ENCODE measurements at regions not wholly inside any gene's neighbourhood (a gene's known extent, or its start where the extent isn't known, plus 50 kb on each side); places are given as distances from the start of the nearest gene placed in this dataset.

- BruUV-seq (replicated peaks): no TSS peak
- intact Hi-C loops (cut with micrococcal nuclease; ENCODE audit: unreplicated experiment): no loop called here
These were observed 366.7 kb downstream of the UQCRFS1 start for GRCh38 chr19:28846094-28846812.

GRCh38 chr19:28843761-28844492, 369.0 kb downstream of the UQCRFS1 start:
- H3K27me3 Mint-ChIP-seq (ENCODE audit: unreplicated experiment): peaks cover 9% of the 10 kb centered on the region
- no peak for DNase-seq
- intact Hi-C loops (cut with micrococcal nuclease; ENCODE audit: unreplicated experiment): no loop called here
- H3K36me3 Mint-ChIP-seq (ENCODE audit: insufficient read depth, unreplicated experiment): no peaks in the 10 kb centered on the region
- TF ChIP-seq CTCF (IDR thresholded peaks at IDR 0.05; ENCODE audit: unreplicated experiment): no peak
- no TSS peak for BruUV-seq (replicated peaks)
- no peaks in the 10 kb centered on the region for H3K9me3 Mint-ChIP-seq (ENCODE audit: low read depth, unreplicated experiment)
- CTCF ChIA-PET: no interaction called here
- H3K4me3 Mint-ChIP-seq (ENCODE audit: low read depth, unreplicated experiment): no peak overlapping the region
- no peaks in the 10 kb centered on the region for H3K4me1 Mint-ChIP-seq (ENCODE audit: low read depth, unreplicated experiment)
- H3K27ac Mint-ChIP-seq (ENCODE audit: unreplicated experiment): no peak overlapping the region

More at GRCh38 chr19:28846094-28846812, 366.7 kb downstream of the UQCRFS1 start:
- H3K4me3 Mint-ChIP-seq (ENCODE audit: low read depth, unreplicated experiment): no peak overlapping the region
- H3K27ac Mint-ChIP-seq (ENCODE audit: unreplicated experiment): no peak overlapping the region
- H3K27me3 Mint-ChIP-seq (ENCODE audit: unreplicated experiment): no peaks in the 10 kb centered on the region
- no peak for DNase-seq
- TF ChIP-seq CTCF (IDR thresholded peaks at IDR 0.05; ENCODE audit: unreplicated experiment): no peak
- no peaks in the 10 kb centered on the region for H3K36me3 Mint-ChIP-seq (ENCODE audit: insufficient read depth, unreplicated experiment)
- CTCF ChIA-PET: no interaction called here
- H3K4me1 Mint-ChIP-seq (ENCODE audit: low read depth, unreplicated experiment): no peaks in the 10 kb centered on the region
- H3K9me3 Mint-ChIP-seq (ENCODE audit: low read depth, unreplicated experiment): no peaks in the 10 kb centered on the region

- CTCF ChIA-PET: no interaction called here
- BruUV-seq (replicated peaks): no TSS peak
- peaks cover 5% of the 10 kb centered on the region for H3K4me1 Mint-ChIP-seq (ENCODE audit: low read depth, unreplicated experiment)
- no peak for TF ChIP-seq CTCF (IDR thresholded peaks at IDR 0.05; ENCODE audit: unreplicated experiment)
- no peaks in the 10 kb centered on the region for H3K9me3 Mint-ChIP-seq (ENCODE audit: low read depth, unreplicated experiment)
- no peaks in the 10 kb centered on the region for H3K36me3 Mint-ChIP-seq (ENCODE audit: insufficient read depth, unreplicated experiment)
- intact Hi-C loops (cut with micrococcal nuclease; ENCODE audit: unreplicated experiment): no loop called here
- no peak overlapping the region for H3K4me3 Mint-ChIP-seq (ENCODE audit: low read depth, unreplicated experiment)
- DNase-seq: no peak
- no peak overlapping the region for H3K27ac Mint-ChIP-seq (ENCODE audit: unreplicated experiment)
- H3K27me3 Mint-ChIP-seq (ENCODE audit: unreplicated experiment): peaks cover 9% of the 10 kb centered on the region
These were observed 371.4 kb downstream of the UQCRFS1 start for GRCh38 chr19:28841531-28841930.

- DNase-seq: no peak
- Mint-ChIP-seq H3K4me3 (ENCODE audit: low read depth, unreplicated experiment) (no peak overlapping the region), H3K9me3 (ENCODE audit: low read depth, unreplicated experiment) (no peaks in the 10 kb centered on the region), H3K4me1 (ENCODE audit: low read depth, unreplicated experiment) (peaks cover 5% of the 10 kb centered on the region), H3K27me3 (ENCODE audit: unreplicated experiment) (peaks cover 15% of the 10 kb centered on the region), H3K36me3 (ENCODE audit: insufficient read depth, unreplicated experiment) (no peaks in the 10 kb centered on the region), H3K27ac (ENCODE audit: unreplicated experiment) (no peak overlapping the region)
- intact Hi-C loops (cut with micrococcal nuclease; ENCODE audit: unreplicated experiment): no loop called here
- CTCF ChIA-PET: no interaction called here
- BruUV-seq (replicated peaks): no TSS peak
- no peak for TF ChIP-seq CTCF (IDR thresholded peaks at IDR 0.05; ENCODE audit: unreplicated experiment)
These were observed 372.1 kb downstream of the UQCRFS1 start for GRCh38 chr19:28840891-28841290.

Measured in Calu3 (cell line).